Lower lobe of right lung (tissue), 2 donors: ENCODE measurements at regions not wholly inside any gene's neighbourhood (a gene's known extent, or its start where the extent isn't known, plus 50 kb on each side); places are given as distances from the start of the nearest gene placed in this dataset.
A peak's percentile ranks its signal among the peaks of the same experiment; 100 is the strongest.

Source experiments
- ATAC-seq, 2 donors: fragments of 200-7000 bp; cut with Tn5 transposase; one replicate each; pipeline ENCODE4 v1.9.1; 2020 to 2022; ENCODE audit warnings: mild to moderate bottlenecking in 2 of 2, moderate library complexity in 2 of 2
- DNase-seq: peaks from one replicate; pipeline ENCODE4 v3.0.0-alpha.2; 2020
- H3K27ac ChIP-seq: fragments of 200-600 bp; one replicate; pipeline ENCODE4 v1.8.0; 2022
- H3K27me3 ChIP-seq: fragments of 200-600 bp; one replicate; pipeline ENCODE4 v1.8.0; 2022; ENCODE audit warnings: low read depth
- H3K36me3 ChIP-seq: fragments of 200-600 bp; one replicate; pipeline ENCODE4 v1.8.0; 2022; ENCODE audit warnings: mild to moderate bottlenecking
- H3K4me1 ChIP-seq: fragments of 200-600 bp; one replicate; pipeline ENCODE4 v1.8.0; 2022
- H3K4me3 ChIP-seq: fragments of 200-600 bp; one replicate; pipeline ENCODE4 v1.8.0; 2022; ENCODE audit warnings: mild to moderate bottlenecking
- H3K9me3 ChIP-seq: fragments of 200-600 bp; one replicate; pipeline ENCODE4 v1.8.0; 2022
- CTCF ChIP-seq: fragments of 200-600 bp; IDR thresholded peaks from one replicate; pipeline ENCODE4 v1.8.0; 2022; ENCODE audit warnings: antibody characterized with exemption, mild to moderate bottlenecking
- intact Hi-C: fragments of 100-400 bp; cut with DNase I; formaldehyde crosslinking; loops from one replicate; pipeline ENCODE4 v1.11.0; 2022
- donor health status: DM: no; HTN: yes; CAD: no; lungs with severe emphysema.

DNA sequence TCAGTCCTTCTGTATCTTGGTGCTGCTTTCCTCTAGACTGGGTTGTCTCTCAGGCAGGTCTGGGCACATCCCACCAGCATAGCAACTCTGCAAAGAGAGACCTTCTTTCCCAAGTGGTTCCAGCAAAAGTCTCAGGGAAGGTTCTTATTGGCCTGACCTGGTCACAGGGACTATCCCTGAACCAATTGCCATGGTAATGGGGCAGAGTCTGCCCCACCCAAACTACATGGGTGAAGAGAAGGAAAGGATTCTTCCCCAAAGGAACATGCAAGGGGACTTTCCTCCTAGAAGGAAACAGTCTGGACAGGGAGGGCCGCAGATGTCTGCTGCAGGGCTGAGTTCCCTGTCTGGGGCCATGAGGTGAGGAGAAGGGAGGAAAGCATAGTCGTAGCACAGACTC lies 122.2 kb upstream of the NCOR2 start:
- intact Hi-C loops, result no loop called here
- Histone ChIP-seq H3K9me3 (peaks cover 11% of the 10 kb centered on the region), H3K27me3 (no peaks in the 10 kb centered on the region), H3K36me3 (no peaks in the 10 kb centered on the region), H3K4me3 (no peak overlapping the region), H3K27ac (no peak overlapping the region), H3K4me1 (peaks cover 40% of the 10 kb centered on the region)
- no peak for ATAC-seq
- no peak for DNase-seq
- TF ChIP-seq CTCF, result no peak

DNA sequence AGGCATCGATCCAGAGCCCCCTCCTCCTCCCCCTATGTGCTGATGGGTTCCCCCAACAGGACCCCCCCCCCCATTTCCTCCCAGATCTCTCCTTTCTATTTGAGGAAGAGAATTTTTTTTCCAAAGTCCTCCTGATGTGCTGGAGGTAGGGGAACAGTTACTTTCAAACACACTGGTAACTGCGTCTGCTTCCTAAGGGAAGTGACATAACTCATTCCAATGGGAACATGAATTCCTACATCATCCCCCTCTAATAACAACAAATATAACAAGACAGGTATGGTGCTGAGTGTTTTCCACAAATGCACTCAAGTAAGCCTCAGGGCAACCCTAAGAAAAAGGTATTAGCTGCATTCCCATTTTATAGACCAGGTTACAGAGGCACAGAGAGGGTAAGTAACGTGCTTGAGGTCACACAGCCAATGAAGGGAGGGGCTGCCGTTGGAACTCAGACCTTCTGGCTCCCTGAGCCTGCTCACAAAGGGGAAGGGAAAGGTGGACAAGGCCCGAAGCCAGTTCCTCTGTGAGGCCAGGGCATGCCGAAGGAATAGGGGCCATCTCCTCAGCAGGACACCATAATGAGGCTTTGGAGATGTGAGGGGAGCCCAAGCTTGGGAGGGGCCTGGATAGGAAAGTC lies 121.1 kb upstream of the NCOR2 start:
- Histone ChIP-seq H3K4me3 (no peak overlapping the region), H3K27me3 (no peaks in the 10 kb centered on the region), H3K27ac (peak overlapping the region; percentile 36), H3K36me3 (no peaks in the 10 kb centered on the region), H3K9me3 (peaks cover 11% of the 10 kb centered on the region), H3K4me1 (peaks cover 48% of the 10 kb centered on the region)
- DNase-seq (no peak), ATAC-seq (no peak)
- no peak for TF ChIP-seq CTCF
- intact Hi-C loops, result no loop called here

- Histone ChIP-seq H3K27ac (peak overlapping the region; percentile 36), H3K27me3 (no peaks in the 10 kb centered on the region), H3K9me3 (peaks cover 10% of the 10 kb centered on the region), H3K36me3 (no peaks in the 10 kb centered on the region), H3K4me1 (peaks cover 54% of the 10 kb centered on the region), H3K4me3 (no peak overlapping the region)
- peak; percentile 11 to 17 for ATAC-seq
- no peak for TF ChIP-seq CTCF
- intact Hi-C loops, result no loop called here
- no peak for DNase-seq
Measured at GRCh38 chr12:124687917-124688316, 120.5 kb upstream of the NCOR2 start.

DNA sequence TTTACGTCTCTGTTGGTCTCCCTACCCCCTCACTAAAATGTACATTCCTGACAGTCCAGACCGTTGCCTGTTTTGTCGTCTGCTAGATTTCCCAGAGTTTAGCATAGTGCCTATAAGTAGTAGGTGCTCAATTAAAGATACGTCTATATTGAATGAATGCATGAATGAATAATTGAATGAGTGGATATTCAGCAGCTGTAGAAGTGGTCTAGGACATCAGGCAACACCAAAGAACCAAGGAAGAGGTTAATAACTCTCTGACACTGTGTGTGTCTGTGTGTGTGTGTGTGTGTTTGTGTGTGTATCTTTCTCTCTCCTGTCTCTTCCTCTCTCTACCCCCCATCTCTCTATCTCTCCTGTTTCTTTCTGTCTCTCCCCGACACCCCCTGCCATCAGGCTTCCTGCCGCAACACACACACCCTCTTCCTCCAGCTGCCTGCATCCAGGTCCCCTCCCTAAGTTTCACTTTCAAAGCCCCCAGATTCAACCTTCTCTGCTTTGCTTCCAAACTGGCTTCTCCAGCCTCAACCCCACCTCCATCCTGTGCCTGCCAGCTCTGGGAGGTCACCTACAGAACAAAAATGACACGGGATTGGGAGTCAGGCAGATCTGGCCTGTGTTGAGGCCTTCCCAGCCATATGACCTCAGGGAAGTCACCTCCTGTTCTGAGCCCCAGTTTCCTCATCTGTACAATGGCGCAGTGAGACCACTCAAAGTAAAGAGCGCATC lies 119.9 kb upstream of the NCOR2 start:
- no peak for ATAC-seq
- Histone ChIP-seq H3K36me3 (no peaks in the 10 kb centered on the region), H3K4me3 (no peak overlapping the region), H3K9me3 (peaks cover 4% of the 10 kb centered on the region), H3K27ac (peak overlapping the region; percentile 36), H3K27me3 (no peaks in the 10 kb centered on the region), H3K4me1 (peaks cover 60% of the 10 kb centered on the region)
- no peak for DNase-seq
- intact Hi-C loops, result no loop called here
- TF ChIP-seq CTCF, result no peak

DNA sequence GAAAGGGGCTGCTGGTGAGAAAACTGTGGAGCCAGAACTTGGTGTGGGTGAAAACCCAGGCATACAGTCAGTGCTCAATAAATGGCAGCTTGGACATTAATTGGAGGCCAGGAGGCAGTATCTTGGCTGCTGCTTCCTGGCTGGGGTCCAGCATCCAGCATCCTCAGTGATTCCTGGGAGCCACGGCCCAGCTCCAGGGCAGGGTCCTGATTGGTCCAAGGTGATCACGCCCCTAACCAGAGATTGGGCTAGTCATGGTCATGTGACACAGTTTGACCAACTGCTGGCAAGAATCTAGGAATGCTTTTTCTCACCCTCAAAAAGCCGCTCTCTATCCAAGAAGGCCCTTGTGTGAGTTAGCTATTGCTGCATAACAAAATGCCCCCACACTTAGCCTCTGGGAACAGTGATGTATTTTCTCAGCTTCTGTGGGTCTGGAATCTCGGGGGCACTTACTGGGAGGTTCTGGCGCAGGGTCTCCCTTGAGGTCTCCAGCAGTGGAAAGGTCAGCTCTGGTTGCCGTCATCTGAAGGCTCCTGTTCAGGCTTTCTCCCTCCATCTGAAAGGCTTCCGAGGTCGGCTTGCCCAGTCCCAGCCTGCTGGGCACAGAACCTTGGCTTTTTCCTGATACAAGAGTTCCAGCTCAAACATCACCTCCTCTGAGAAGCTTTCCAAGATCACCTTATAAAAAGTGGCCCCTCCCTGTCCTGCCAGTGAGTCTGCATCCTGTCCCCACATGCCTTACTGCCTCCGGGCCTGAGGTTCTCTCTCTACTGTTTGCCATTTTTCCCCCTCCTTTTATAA lies 119.2 kb upstream of the NCOR2 start:
- Histone ChIP-seq H3K9me3 (no peaks in the 10 kb centered on the region), H3K36me3 (no peaks in the 10 kb centered on the region), H3K4me3 (no peak overlapping the region), H3K4me1 (peaks cover 67% of the 10 kb centered on the region), H3K27ac (no peak overlapping the region), H3K27me3 (no peaks in the 10 kb centered on the region)
- DNase-seq (no peak), ATAC-seq (no peak)
- intact Hi-C loops, result no loop called here
- TF ChIP-seq CTCF, result no peak
